NCI-H446 (cell line): ENCODE measurements at regions not wholly inside any gene's neighbourhood (a gene's known extent, or its start where the extent isn't known, plus 50 kb on each side); places are given as distances from the start of the nearest gene placed in this dataset.
A peak's percentile ranks its signal among the peaks of the same experiment; 100 is the strongest.

Source experiments
- DNase-seq, 2 experiments: peaks; one replicate each; lab custom pipeline; 2025; lab: John Stamatoyannopoulos, UW

- no peak for DNase-seq
Observed at GRCh38 chr18:59961070-59961469, 61.3 kb downstream of the PMAIP1 start.

- no peak for DNase-seq
Observed at GRCh38 chr18:59960272-59960671, 60.5 kb downstream of the PMAIP1 start.

GRCh38 chr18:59959606-59960005, 59.8 kb downstream of the PMAIP1 start:
- no peak for DNase-seq

- no peak for DNase-seq
Observed at GRCh38 chr18:59959073-59959472, 59.3 kb downstream of the PMAIP1 start.

- DNase-seq, result peak in 1 of 2 experiments; percentile 71
Observed at GRCh38 chr18:59957957-59958356, 58.2 kb downstream of the PMAIP1 start.

- DNase-seq, result no peak
Observed at GRCh38 chr18:59954755-59955156, 55.0 kb downstream of the PMAIP1 start.

- no peak for DNase-seq
Observed at GRCh38 chr18:59954241-59954640, 54.4 kb downstream of the PMAIP1 start.
